ENCODE measurements at regions not wholly inside any gene's neighbourhood (a gene's known extent, or its start where the extent isn't known, plus 50 kb on each side); places are given as distances from the start of the nearest gene placed in this dataset.

DNA sequence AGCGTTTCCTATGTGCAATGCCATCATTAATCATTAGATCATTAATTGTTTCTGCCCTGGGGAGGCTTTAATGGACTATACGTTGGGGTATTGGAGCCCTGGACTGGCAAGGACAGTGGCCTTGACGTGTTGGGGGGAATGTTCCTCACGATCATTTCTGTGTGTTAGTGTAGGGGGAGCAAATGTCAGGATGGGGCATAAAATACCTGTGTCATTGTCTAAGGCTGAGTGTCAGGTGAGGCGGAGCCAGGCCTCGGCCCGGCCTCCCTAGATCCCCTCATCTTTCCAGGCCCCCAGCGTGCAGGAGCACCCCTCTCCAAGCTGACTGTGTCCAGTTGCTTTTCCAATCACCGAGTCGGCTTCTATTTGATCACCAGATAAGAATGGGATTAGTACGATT is 346.4 kb upstream of the SHH start:
- H3K23ac ChIP-seq (ENCODE audit: low read length in 2 of 2), result no peak overlapping the region
- no peak overlapping the region for H4K91ac ChIP-seq (ENCODE audit: low read length)
- DNase-seq, result no peak
- H3K79me1 ChIP-seq (replicated peaks; ENCODE audit: low read length, poor library complexity, severe bottlenecking), result no peaks in the 10 kb centered on the region
- no peak overlapping the region for H3K9ac ChIP-seq (ENCODE audit: low read length)
- peaks cover 4% of the 10 kb centered on the region for H3K4me1 ChIP-seq (ENCODE audit: control insufficient read depth, insufficient read depth, low read depth, low read length)
- H2BK5ac ChIP-seq (ENCODE audit: low read depth, low read length, poor library complexity, severe bottlenecking), result no peak overlapping the region
- H3K27ac ChIP-seq (ENCODE audit: low read length, poor library complexity, severe bottlenecking), result no peak overlapping the region
- H3K36me3 ChIP-seq (ENCODE audit: control insufficient read depth in 1 of 2, insufficient read depth in 2 of 2, low read depth in 1 of 2, low read length in 2 of 2), result no peaks in the 10 kb centered on the region
- H2AK5ac ChIP-seq (ENCODE audit: low read length, severe bottlenecking), result no peak overlapping the region
- H3K9me3 ChIP-seq (ENCODE audit: control insufficient read depth, low read length), result no peaks in the 10 kb centered on the region
- no peak overlapping the region for H3K18ac ChIP-seq (ENCODE audit: low read depth in 1 of 2, low read length in 2 of 2)
- H3K4me2 ChIP-seq (ENCODE audit: low read length, poor library complexity, severe bottlenecking), result no peak overlapping the region
- H2BK12ac ChIP-seq (ENCODE audit: low read length in 2 of 2), result no peak overlapping the region
- H3K14ac ChIP-seq (ENCODE audit: low read length in 2 of 2), result no peak overlapping the region
- no peak overlapping the region for H2BK120ac ChIP-seq (ENCODE audit: low read depth, low read length)
- no peak overlapping the region for H3K4me3 ChIP-seq (ENCODE audit: insufficient read depth in 1 of 2, low read depth in 1 of 2, low read length in 2 of 2)
- H3K27me3 ChIP-seq (ENCODE audit: control insufficient read depth in 1 of 2, insufficient read depth in 1 of 2, low read length in 2 of 2), result peaks cover 0 to 4% of the 10 kb centered on the region in 2 experiments
- no peak overlapping the region for H2BK15ac ChIP-seq (ENCODE audit: low read depth, poor library complexity, severe bottlenecking)
- 83% methylated on average over 10 of the region's 11 CpGs for WGBS
- H4K8ac ChIP-seq (ENCODE audit: low read length), result no peak overlapping the region
- no peak overlapping the region for H3K4ac ChIP-seq (ENCODE audit: low read depth in 1 of 2, low read length in 2 of 2)
- H2AFZ ChIP-seq (ENCODE audit: low read depth, low read length), result no peak overlapping the region

GRCh38 chr7:156158213-156158612 is 345.9 kb upstream of the SHH start:
- Histone ChIP-seq H3K18ac (ENCODE audit: low read depth in 1 of 2, low read length in 2 of 2) (no peak overlapping the region), H2BK15ac (ENCODE audit: low read depth, poor library complexity, severe bottlenecking) (no peak overlapping the region), H3K23ac (ENCODE audit: low read length in 2 of 2) (no peak overlapping the region), H3K9ac (ENCODE audit: low read length) (no peak overlapping the region), H2BK12ac (ENCODE audit: low read length in 2 of 2) (no peak overlapping the region), H2BK120ac (ENCODE audit: low read depth, low read length) (no peak overlapping the region), H3K4ac (ENCODE audit: low read depth in 1 of 2, low read length in 2 of 2) (no peak overlapping the region), H3K14ac (ENCODE audit: low read length in 2 of 2) (no peak overlapping the region), H3K4me1 (ENCODE audit: control insufficient read depth, insufficient read depth, low read depth, low read length) (peaks cover 4% of the 10 kb centered on the region), H3K4me3 (ENCODE audit: insufficient read depth in 1 of 2, low read depth in 1 of 2, low read length in 2 of 2) (no peak overlapping the region), H2AFZ (ENCODE audit: low read depth, low read length) (no peak overlapping the region), H3K4me2 (ENCODE audit: low read length, poor library complexity, severe bottlenecking) (no peak overlapping the region), H2BK5ac (ENCODE audit: low read depth, low read length, poor library complexity, severe bottlenecking) (no peak overlapping the region), H3K27ac (ENCODE audit: low read length, poor library complexity, severe bottlenecking) (no peak overlapping the region), H2AK5ac (ENCODE audit: low read length, severe bottlenecking) (no peak overlapping the region), H4K8ac (ENCODE audit: low read length) (no peak overlapping the region), H3K36me3 (ENCODE audit: control insufficient read depth in 1 of 2, insufficient read depth in 2 of 2, low read depth in 1 of 2, low read length in 2 of 2) (no peaks in the 10 kb centered on the region), H3K27me3 (ENCODE audit: control insufficient read depth in 1 of 2, insufficient read depth in 1 of 2, low read length in 2 of 2) (peaks cover 0 to 4% of the 10 kb centered on the region in 2 experiments), H3K9me3 (ENCODE audit: control insufficient read depth, low read length) (no peaks in the 10 kb centered on the region), H3K79me1 (replicated peaks; ENCODE audit: low read length, poor library complexity, severe bottlenecking) (no peaks in the 10 kb centered on the region), H4K91ac (ENCODE audit: low read length) (no peak overlapping the region)
- whole genome bisulfite sequencing, result 78% methylated on average over 6 of the region's 6 CpGs
- no peak for DNase-seq

DNA sequence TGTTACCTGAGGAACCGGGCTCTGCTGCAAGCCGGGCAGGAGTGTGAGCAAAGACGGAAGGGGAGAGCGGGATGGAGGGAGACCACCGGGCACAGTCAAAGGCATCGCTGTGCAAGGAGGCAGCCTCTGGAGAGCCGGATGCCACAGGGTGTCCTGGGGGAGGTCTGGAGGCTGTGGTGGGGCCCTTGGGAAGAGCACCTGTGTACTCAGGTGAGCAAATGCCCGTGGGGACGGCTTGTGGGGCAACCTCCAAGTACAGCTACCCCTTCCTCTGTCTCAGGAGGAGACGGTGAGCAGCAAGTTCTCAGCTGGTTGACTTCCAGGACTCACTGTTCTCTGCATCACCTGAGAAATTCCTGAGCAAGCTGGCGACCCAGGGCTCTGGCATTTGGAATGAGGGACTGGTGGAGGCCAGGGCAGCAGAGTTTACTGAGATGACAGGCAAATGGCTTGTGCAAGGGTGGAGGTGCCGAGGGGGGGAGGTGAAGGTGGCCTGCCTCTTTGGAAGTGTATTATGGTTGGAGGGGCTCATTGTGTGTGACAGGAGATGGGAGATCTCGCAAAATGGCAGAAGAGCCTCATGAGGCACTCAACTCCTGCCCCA is 345.2 kb upstream of the SHH start:
- H3K27me3 ChIP-seq (ENCODE audit: control insufficient read depth in 1 of 2, insufficient read depth in 1 of 2, low read length in 2 of 2), result peaks cover 0 to 3% of the 10 kb centered on the region in 2 experiments
- no peak overlapping the region for H3K14ac ChIP-seq (ENCODE audit: low read length in 2 of 2)
- no peak overlapping the region for H3K27ac ChIP-seq (ENCODE audit: low read length, poor library complexity, severe bottlenecking)
- H4K91ac ChIP-seq (ENCODE audit: low read length), result no peak overlapping the region
- H2BK120ac ChIP-seq (ENCODE audit: low read depth, low read length), result no peak overlapping the region
- WGBS, result 87% methylated on average over 13 of the region's 13 CpGs
- H3K79me1 ChIP-seq (replicated peaks; ENCODE audit: low read length, poor library complexity, severe bottlenecking), result no peaks in the 10 kb centered on the region
- H3K4me2 ChIP-seq (ENCODE audit: low read length, poor library complexity, severe bottlenecking), result no peak overlapping the region
- H4K8ac ChIP-seq (ENCODE audit: low read length), result no peak overlapping the region
- no peak overlapping the region for H2BK15ac ChIP-seq (ENCODE audit: low read depth, poor library complexity, severe bottlenecking)
- H2AFZ ChIP-seq (ENCODE audit: low read depth, low read length), result no peak overlapping the region
- H2BK12ac ChIP-seq (ENCODE audit: low read length in 2 of 2), result no peak overlapping the region
- H3K4me3 ChIP-seq (ENCODE audit: insufficient read depth in 1 of 2, low read depth in 1 of 2, low read length in 2 of 2), result no peak overlapping the region
- no peak overlapping the region for H3K23ac ChIP-seq (ENCODE audit: low read length in 2 of 2)
- no peaks in the 10 kb centered on the region for H3K36me3 ChIP-seq (ENCODE audit: control insufficient read depth in 1 of 2, insufficient read depth in 2 of 2, low read depth in 1 of 2, low read length in 2 of 2)
- H3K4me1 ChIP-seq (ENCODE audit: control insufficient read depth, insufficient read depth, low read depth, low read length), result peaks cover 4% of the 10 kb centered on the region
- no peak overlapping the region for H3K18ac ChIP-seq (ENCODE audit: low read depth in 1 of 2, low read length in 2 of 2)
- H3K4ac ChIP-seq (ENCODE audit: low read depth in 1 of 2, low read length in 2 of 2), result no peak overlapping the region
- H3K9me3 ChIP-seq (ENCODE audit: control insufficient read depth, low read length), result no peaks in the 10 kb centered on the region
- H3K9ac ChIP-seq (ENCODE audit: low read length), result no peak overlapping the region
- no peak overlapping the region for H2AK5ac ChIP-seq (ENCODE audit: low read length, severe bottlenecking)
- no peak overlapping the region for H2BK5ac ChIP-seq (ENCODE audit: low read depth, low read length, poor library complexity, severe bottlenecking)
- DNase-seq, result no peak

- no peaks in the 10 kb centered on the region for H3K79me1 ChIP-seq (replicated peaks; ENCODE audit: low read length, poor library complexity, severe bottlenecking)
- H2BK120ac ChIP-seq (ENCODE audit: low read depth, low read length), result no peak overlapping the region
- no peak overlapping the region for H2BK5ac ChIP-seq (ENCODE audit: low read depth, low read length, poor library complexity, severe bottlenecking)
- H3K9me3 ChIP-seq (ENCODE audit: control insufficient read depth, low read length), result no peaks in the 10 kb centered on the region
- peaks cover 4% of the 10 kb centered on the region for H3K4me1 ChIP-seq (ENCODE audit: control insufficient read depth, insufficient read depth, low read depth, low read length)
- no peak overlapping the region for H2BK15ac ChIP-seq (ENCODE audit: low read depth, poor library complexity, severe bottlenecking)
- no peak overlapping the region for H2AFZ ChIP-seq (ENCODE audit: low read depth, low read length)
- H3K27me3 ChIP-seq (ENCODE audit: control insufficient read depth in 1 of 2, insufficient read depth in 1 of 2, low read length in 2 of 2), result no peaks in the 10 kb centered on the region
- H3K4me3 ChIP-seq (ENCODE audit: insufficient read depth in 1 of 2, low read depth in 1 of 2, low read length in 2 of 2), result no peak overlapping the region
- H3K4ac ChIP-seq (ENCODE audit: low read depth in 1 of 2, low read length in 2 of 2), result no peak overlapping the region
- H4K8ac ChIP-seq (ENCODE audit: low read length), result no peak overlapping the region
- WGBS, result 67% methylated on average over 20 of the region's 20 CpGs
- DNase-seq, result no peak
- no peak overlapping the region for H2AK5ac ChIP-seq (ENCODE audit: low read length, severe bottlenecking)
- H3K18ac ChIP-seq (ENCODE audit: low read depth in 1 of 2, low read length in 2 of 2), result no peak overlapping the region
- H3K4me2 ChIP-seq (ENCODE audit: low read length, poor library complexity, severe bottlenecking), result no peak overlapping the region
- H3K23ac ChIP-seq (ENCODE audit: low read length in 2 of 2), result no peak overlapping the region
- H3K36me3 ChIP-seq (ENCODE audit: control insufficient read depth in 1 of 2, insufficient read depth in 2 of 2, low read depth in 1 of 2, low read length in 2 of 2), result no peaks in the 10 kb centered on the region
- H2BK12ac ChIP-seq (ENCODE audit: low read length in 2 of 2), result no peak overlapping the region
- no peak overlapping the region for H3K14ac ChIP-seq (ENCODE audit: low read length in 2 of 2)
- H4K91ac ChIP-seq (ENCODE audit: low read length), result no peak overlapping the region
- no peak overlapping the region for H3K27ac ChIP-seq (ENCODE audit: low read length, poor library complexity, severe bottlenecking)
- H3K9ac ChIP-seq (ENCODE audit: low read length), result no peak overlapping the region
Observed at GRCh38 chr7:156156734-156157408, 344.6 kb upstream of the SHH start.

Measured in mesenchymal stem cell (in vitro differentiated cells and primary cell).